Choroid plexus epithelial cell (primary cell): ENCODE measurements at regions not wholly inside any gene's neighbourhood (a gene's known extent, or its start where the extent isn't known, plus 50 kb on each side); places are given as distances from the start of the nearest gene placed in this dataset.
"Not testable (repeated sequence)": the region's sequence is repeated elsewhere in the genome, so short reads cannot be mapped to it uniquely, and the experiment has no call there.

Source experiments
- DNase-seq: peaks from one replicate; pipeline ENCODE4 v3.0.0-alpha.2; 2010; ENCODE audit warnings: low read depth
- H3K4me3 ChIP-seq: 2 replicates; pipeline ENCODE4 v1.5.1; 2011; ENCODE audit warnings: low read depth, mild to moderate bottlenecking, control low read depth, low read length, moderate library complexity
- TF ChIP-seq, protein P1 (sequence below): conservative IDR thresholded peaks from 2 replicates; pipeline ENCODE4 v1.5.1; 2011; ENCODE audit warnings: low read depth, mild to moderate bottlenecking, control low read depth, inconsistent platforms, low read length, moderate library complexity

- no peak overlapping the region for H3K4me3 ChIP-seq
- DNase-seq = peak; percentile 77
- TF ChIP-seq, protein P1, sequence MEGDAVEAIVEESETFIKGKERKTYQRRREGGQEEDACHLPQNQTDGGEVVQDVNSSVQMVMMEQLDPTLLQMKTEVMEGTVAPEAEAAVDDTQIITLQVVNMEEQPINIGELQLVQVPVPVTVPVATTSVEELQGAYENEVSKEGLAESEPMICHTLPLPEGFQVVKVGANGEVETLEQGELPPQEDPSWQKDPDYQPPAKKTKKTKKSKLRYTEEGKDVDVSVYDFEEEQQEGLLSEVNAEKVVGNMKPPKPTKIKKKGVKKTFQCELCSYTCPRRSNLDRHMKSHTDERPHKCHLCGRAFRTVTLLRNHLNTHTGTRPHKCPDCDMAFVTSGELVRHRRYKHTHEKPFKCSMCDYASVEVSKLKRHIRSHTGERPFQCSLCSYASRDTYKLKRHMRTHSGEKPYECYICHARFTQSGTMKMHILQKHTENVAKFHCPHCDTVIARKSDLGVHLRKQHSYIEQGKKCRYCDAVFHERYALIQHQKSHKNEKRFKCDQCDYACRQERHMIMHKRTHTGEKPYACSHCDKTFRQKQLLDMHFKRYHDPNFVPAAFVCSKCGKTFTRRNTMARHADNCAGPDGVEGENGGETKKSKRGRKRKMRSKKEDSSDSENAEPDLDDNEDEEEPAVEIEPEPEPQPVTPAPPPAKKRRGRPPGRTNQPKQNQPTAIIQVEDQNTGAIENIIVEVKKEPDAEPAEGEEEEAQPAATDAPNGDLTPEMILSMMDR = peak; percentile 64
Observed at GRCh38 chr6:153312634-153313033, 181.6 kb upstream of the RGS17 start.

GRCh38 chr6:153309651-153310050 lies 178.6 kb upstream of the RGS17 start:
- TF ChIP-seq, protein P1 = no peak
- H3K4me3 ChIP-seq = no peak overlapping the region
- DNase-seq = no peak

- no peak for DNase-seq
- no peak overlapping the region for H3K4me3 ChIP-seq
- TF ChIP-seq, protein P1 = no peak
Observed at GRCh38 chr6:153302133-153302532, 171.1 kb upstream of the RGS17 start.

DNA sequence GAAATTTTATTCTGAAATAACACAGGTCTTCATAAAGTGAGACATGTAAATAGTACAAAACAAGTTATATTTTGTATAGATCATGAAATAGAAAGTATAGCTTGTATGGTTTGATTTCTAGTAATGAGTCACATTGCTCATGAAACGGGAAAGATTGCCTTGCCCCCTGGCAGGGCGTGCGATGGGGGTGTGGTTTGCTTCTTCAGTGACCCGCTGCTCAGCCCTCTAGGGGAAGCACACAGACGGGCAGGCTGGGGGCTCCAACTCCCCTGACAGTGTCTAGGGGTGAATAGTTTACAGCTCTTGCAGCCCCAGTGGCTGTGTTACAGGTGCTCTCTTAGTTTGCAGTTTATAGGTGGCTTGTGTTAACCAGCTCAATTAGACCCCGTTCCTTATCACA lies 170.5 kb upstream of the RGS17 start:
- DNase-seq = no peak
- TF ChIP-seq, protein P1 = no peak
- H3K4me3 ChIP-seq = no peak overlapping the region

DNA sequence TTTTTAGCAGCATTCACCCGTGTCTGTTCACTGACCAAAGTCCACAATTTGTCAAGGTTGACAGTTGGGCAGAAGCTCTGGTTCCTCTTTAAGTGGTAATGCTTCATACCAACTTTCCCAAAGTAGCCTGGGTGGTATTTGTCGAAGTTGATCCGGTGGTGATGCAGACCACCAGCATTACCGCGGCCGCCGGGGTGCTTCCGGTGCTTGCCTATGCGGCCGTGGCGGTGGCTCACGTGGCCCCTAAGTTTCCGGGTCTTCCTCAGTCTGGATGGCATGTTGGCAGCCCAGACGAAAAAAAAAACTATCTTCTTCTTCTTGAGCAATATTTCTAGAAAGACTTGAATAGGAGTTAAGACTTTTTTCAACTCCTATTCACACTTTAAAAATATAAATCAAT lies 151.4 kb upstream of the RGS17 start:
- not testable (repeated sequence) for H3K4me3 ChIP-seq, DNase-seq

- TF ChIP-seq, protein P1 = no peak
- DNase-seq = no peak
- no peak overlapping the region for H3K4me3 ChIP-seq
Observed at GRCh38 chr6:153275997-153276396, 144.9 kb upstream of the RGS17 start.

GRCh38 chr6:153272201-153272980 lies 141.3 kb upstream of the RGS17 start:
- no peak for DNase-seq
- TF ChIP-seq, protein P1 = no peak
- no peak overlapping the region for H3K4me3 ChIP-seq
